Activated naive CD4-positive, alpha-beta T cell treated with anti-CD3 and anti-CD28 coated beads, Interleukin-2, amount 50 U/mL, for 72 hours (primary cell): ENCODE measurements at regions not wholly inside any gene's neighbourhood (a gene's known extent, or its start where the extent isn't known, plus 50 kb on each side); places are given as distances from the start of the nearest gene placed in this dataset.

Experiments used
- ATAC-seq, 2 donors: fragments of 150-1000 bp; cut with Tn5 transposase; 2 replicates each; pipeline ENCODE4 v1.10.0; 2021; ENCODE audit warnings: mild to moderate bottlenecking in 2 of 2, moderate library complexity in 2 of 2
- DNase-seq, 2 donors: peaks; one replicate each; pipeline ENCODE4 v3.0.0; 2021 to 2022; ENCODE audit warnings: low spot score in 2 of 2
- H3K27ac Mint-ChIP-seq, 2 donors: one replicate each; pipeline ENCODE4 v1.8.0; 2022; ENCODE audit warnings: mild to moderate bottlenecking in 2 of 2, mixed read lengths in 2 of 2
- H3K36me3 Mint-ChIP-seq, 2 donors: one replicate each; pipeline ENCODE4 v1.8.0; 2022; ENCODE audit warnings: mixed read lengths in 2 of 2
- H3K9me3 Mint-ChIP-seq, 2 donors: one replicate each; pipeline ENCODE4 v1.8.0; 2022; ENCODE audit warnings: mixed read lengths in 2 of 2

GRCh38 chr13:47418206-47418920, 521.5 kb upstream of the HTR2A start:
- Mint-ChIP-seq H3K36me3 (no peaks in the 10 kb centered on the region), H3K27ac (no peak overlapping the region), H3K9me3 (no peaks in the 10 kb centered on the region)
- ATAC-seq (no peak), DNase-seq (no peak)

- H3K9me3 Mint-ChIP-seq: no peaks in the 10 kb centered on the region
- H3K27ac Mint-ChIP-seq: no peak overlapping the region
- DNase-seq (no peak), ATAC-seq (no peak)
- no peaks in the 10 kb centered on the region for H3K36me3 Mint-ChIP-seq
Observed at GRCh38 chr13:47417485-47417884, 520.6 kb upstream of the HTR2A start.

- ATAC-seq (no peak), DNase-seq (no peak)
- H3K27ac Mint-ChIP-seq: no peak overlapping the region
- peaks cover 0 to 5% of the 10 kb centered on the region in 2 donors for H3K9me3 Mint-ChIP-seq
- no peaks in the 10 kb centered on the region for H3K36me3 Mint-ChIP-seq
Observed at GRCh38 chr13:47415048-47415447, 518.2 kb upstream of the HTR2A start.

- ATAC-seq (no peak), DNase-seq (no peak)
- H3K9me3 Mint-ChIP-seq: peaks cover 0 to 5% of the 10 kb centered on the region in 2 donors
- H3K27ac Mint-ChIP-seq: no peak overlapping the region
- H3K36me3 Mint-ChIP-seq: no peaks in the 10 kb centered on the region
Observed at GRCh38 chr13:47413526-47413925, 516.7 kb upstream of the HTR2A start.

- ATAC-seq (no peak), DNase-seq (no peak)
- Mint-ChIP-seq H3K9me3 (peaks cover 0 to 5% of the 10 kb centered on the region in 2 donors), H3K36me3 (no peaks in the 10 kb centered on the region), H3K27ac (no peak overlapping the region)
Observed at GRCh38 chr13:47413112-47413511, 516.3 kb upstream of the HTR2A start.

- Mint-ChIP-seq H3K27ac (no peak overlapping the region), H3K9me3 (peaks cover 0 to 5% of the 10 kb centered on the region in 2 donors), H3K36me3 (no peaks in the 10 kb centered on the region)
- ATAC-seq (no peak), DNase-seq (no peak)
Observed at GRCh38 chr13:47409778-47410177, 512.9 kb upstream of the HTR2A start.

GRCh38 chr13:47408546-47409319, 511.9 kb upstream of the HTR2A start:
- Mint-ChIP-seq H3K27ac (no peak overlapping the region), H3K9me3 (peaks cover 0 to 5% of the 10 kb centered on the region in 2 donors), H3K36me3 (no peaks in the 10 kb centered on the region)
- DNase-seq (no peak), ATAC-seq (no peak)

GRCh38 chr13:47407808-47408207, 511.0 kb upstream of the HTR2A start:
- Mint-ChIP-seq H3K27ac (no peak overlapping the region), H3K9me3 (peaks cover 0 to 5% of the 10 kb centered on the region in 2 donors), H3K36me3 (no peaks in the 10 kb centered on the region)
- DNase-seq: no peak
- no peak for ATAC-seq

- Mint-ChIP-seq H3K27ac (no peak overlapping the region), H3K9me3 (peaks cover 0 to 4% of the 10 kb centered on the region in 2 donors), H3K36me3 (no peaks in the 10 kb centered on the region)
- ATAC-seq (no peak), DNase-seq (no peak)
Observed at GRCh38 chr13:47399599-47399998, 502.7 kb upstream of the HTR2A start.

GRCh38 chr13:47397739-47398138, 500.9 kb upstream of the HTR2A start:
- no peak for DNase-seq
- no peak for ATAC-seq
- Mint-ChIP-seq H3K9me3 (peaks cover 0 to 4% of the 10 kb centered on the region in 2 donors), H3K27ac (no peak overlapping the region), H3K36me3 (no peaks in the 10 kb centered on the region)

- DNase-seq (no peak), ATAC-seq (no peak)
- no peak overlapping the region for H3K27ac Mint-ChIP-seq
Observed at GRCh38 chr13:47396915-47397314, 500.1 kb upstream of the HTR2A start.

GRCh38 chr13:47374741-47375140, 477.9 kb upstream of the HTR2A start:
- ATAC-seq (no peak), DNase-seq (no peak)
- H3K9me3 Mint-ChIP-seq: peaks cover 3 to 12% of the 10 kb centered on the region in 2 donors
- H3K36me3 Mint-ChIP-seq: no peaks in the 10 kb centered on the region
- H3K27ac Mint-ChIP-seq: no peak overlapping the region

More at GRCh38 chr13:47396915-47397314, 500.1 kb upstream of the HTR2A start:
- Mint-ChIP-seq H3K9me3 (peaks cover 2 to 6% of the 10 kb centered on the region in 2 donors), H3K36me3 (no peaks in the 10 kb centered on the region)

- ATAC-seq (no peak), DNase-seq (no peak)
- Mint-ChIP-seq H3K36me3 (peaks cover 0 to 11% of the 10 kb centered on the region in 2 donors), H3K27ac (no peak overlapping the region), H3K9me3 (peaks cover 11 to 19% of the 10 kb centered on the region in 2 donors)
Observed at GRCh38 chr13:47372751-47373150, 475.9 kb upstream of the HTR2A start.

GRCh38 chr13:47351798-47352197, 454.9 kb upstream of the HTR2A start:
- peaks cover 7 to 10% of the 10 kb centered on the region in 2 donors for H3K9me3 Mint-ChIP-seq
- ATAC-seq (no peak), DNase-seq (no peak)
- no peak overlapping the region for H3K27ac Mint-ChIP-seq
- H3K36me3 Mint-ChIP-seq: no peaks in the 10 kb centered on the region

- ATAC-seq: no peak
- Mint-ChIP-seq H3K9me3 (peaks cover 1 to 3% of the 10 kb centered on the region in 2 donors), H3K36me3 (no peaks in the 10 kb centered on the region), H3K27ac (no peak overlapping the region)
- DNase-seq: no peak
Observed at GRCh38 chr13:47350334-47351124, 453.7 kb upstream of the HTR2A start.

GRCh38 chr13:47349211-47349610, 452.4 kb upstream of the HTR2A start:
- H3K36me3 Mint-ChIP-seq: no peaks in the 10 kb centered on the region
- ATAC-seq (no peak), DNase-seq (no peak)
- no peak overlapping the region for H3K27ac Mint-ChIP-seq
- peaks cover 3 to 6% of the 10 kb centered on the region in 2 donors for H3K9me3 Mint-ChIP-seq
